DOHH2 (cell line): ENCODE measurements at regions not wholly inside any gene's neighbourhood (a gene's known extent, or its start where the extent isn't known, plus 50 kb on each side); places are given as distances from the start of the nearest gene placed in this dataset.

Experiments
- H3F3A ChIP-seq: fragments of 200-600 bp; sonication (generic), shearing (Covaris generic); 2 replicates; pipeline ENCODE4 v1.6.0; 2016; ENCODE audit warnings: antibody characterized with exemption, mild to moderate bottlenecking; ENCODE audit not compliant: control insufficient read depth, insufficient read depth
- H3K27ac ChIP-seq: fragments of 200-600 bp; sonication (generic); 2 replicates; pipeline ENCODE4 v1.5.1; 2014; ENCODE audit warnings: low read depth, mild to moderate bottlenecking, low read length, moderate library complexity
- H3K27me3 ChIP-seq: fragments of 200-600 bp; sonication (generic); 2 replicates; pipeline ENCODE4 v1.6.1; 2014; ENCODE audit warnings: mild to moderate bottlenecking, low read length, mixed read lengths; ENCODE audit not compliant: control insufficient read depth
- H3K36me3 ChIP-seq: fragments of 200-600 bp; sonication (generic); 2 replicates; pipeline ENCODE4 v1.6.1; 2014; ENCODE audit warnings: mild to moderate bottlenecking, low read length, moderate library complexity, mixed read lengths; ENCODE audit not compliant: control insufficient read depth
- H3K4me1 ChIP-seq: fragments of 200-600 bp; sonication (generic); 2 replicates; pipeline ENCODE4 v1.6.1; 2014; ENCODE audit warnings: mild to moderate bottlenecking, low read length, mixed read lengths; ENCODE audit not compliant: control insufficient read depth
- H3K4me2 ChIP-seq: fragments of 200-600 bp; sonication (generic); 2 replicates; pipeline ENCODE4 v1.6.0; 2014; ENCODE audit warnings: mild to moderate bottlenecking, low read length, moderate library complexity
- H3K4me3 ChIP-seq: fragments of 200-600 bp; sonication (generic); 2 replicates; pipeline ENCODE4 v1.5.1; 2014; ENCODE audit warnings: mild to moderate bottlenecking, low read length, mixed read lengths
- H3K79me2 ChIP-seq: fragments of 200-600 bp; sonication (generic); 2 replicates; pipeline ENCODE4 v1.6.1; 2014; ENCODE audit warnings: mild to moderate bottlenecking, low read length, mixed read lengths; ENCODE audit not compliant: control insufficient read depth
- H3K9me2 ChIP-seq: fragments of 200-600 bp; sonication (generic); replicated peaks from 2 replicates; pipeline ENCODE4 v1.6.1; 2014; ENCODE audit warnings: mild to moderate bottlenecking, low read length, mixed read lengths; ENCODE audit not compliant: control insufficient read depth
- H3K9me3 ChIP-seq: fragments of 200-600 bp; sonication (generic); 2 replicates; pipeline ENCODE4 v1.6.1; 2014; ENCODE audit warnings: antibody characterized with exemption, low read length, mixed read lengths; ENCODE audit not compliant: control insufficient read depth, insufficient read depth
- H4K20me1 ChIP-seq: fragments of 200-600 bp; sonication (generic); 2 replicates; pipeline ENCODE4 v1.6.0; 2014; ENCODE audit warnings: low read depth, mild to moderate bottlenecking, antibody characterized with exemption, low read length, moderate library complexity; ENCODE audit not compliant: control insufficient read depth, insufficient read depth
- EZH2phosphoT487 ChIP-seq: fragments of 200-600 bp; sonication (generic); IDR thresholded peaks from 2 replicates; pipeline ENCODE4 v1.6.1; 2017; ENCODE audit warnings: borderline replicate concordance, mild to moderate bottlenecking, antibody characterized with exemption, low read length, moderate library complexity, mixed read lengths
- TF ChIP-seq, protein P1 (sequence below): fragments of 200-600 bp; sonication (generic); IDR thresholded peaks from one replicate; pipeline ENCODE4 v1.5.1; 2014; ENCODE audit warnings: antibody characterized with exemption, mild to moderate bottlenecking, low read depth, low read length; ENCODE audit not compliant: poor library complexity, severe bottlenecking

DNA sequence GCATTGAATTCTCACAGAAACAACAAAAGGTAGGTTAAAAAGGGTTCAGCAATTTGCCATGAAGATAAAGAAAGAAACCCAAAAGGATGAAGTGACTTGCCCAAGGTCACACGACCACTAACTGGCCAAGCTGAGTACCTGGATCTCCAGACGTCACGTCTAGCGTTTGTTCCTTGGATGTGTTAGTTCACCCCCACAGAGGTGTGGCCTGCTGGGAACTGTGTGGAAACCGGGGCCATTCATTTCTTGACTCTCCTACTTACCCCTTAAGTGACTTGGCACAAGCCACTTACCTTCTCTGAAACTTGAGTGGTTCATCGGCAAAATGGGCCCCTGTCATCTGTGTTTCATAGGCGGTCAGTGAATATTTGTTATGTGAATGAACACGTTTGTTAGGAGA is 244.3 kb upstream of the SLCO3A1 start:
- Histone ChIP-seq H3K79me2 (no peaks in the 10 kb centered on the region), H3K9me2 (no peaks in the 10 kb centered on the region), H3K4me2 (no peak overlapping the region), H3K4me3 (no peak overlapping the region), H3K4me1 (no peaks in the 10 kb centered on the region), H3K27me3 (no peaks in the 10 kb centered on the region), H3K36me3 (no peaks in the 10 kb centered on the region), H3K9me3 (no peaks in the 10 kb centered on the region), H4K20me1 (no peaks in the 10 kb centered on the region), H3K27ac (no peak overlapping the region), H3F3A (no peaks in the 10 kb centered on the region)
- TF ChIP-seq, protein P1, sequence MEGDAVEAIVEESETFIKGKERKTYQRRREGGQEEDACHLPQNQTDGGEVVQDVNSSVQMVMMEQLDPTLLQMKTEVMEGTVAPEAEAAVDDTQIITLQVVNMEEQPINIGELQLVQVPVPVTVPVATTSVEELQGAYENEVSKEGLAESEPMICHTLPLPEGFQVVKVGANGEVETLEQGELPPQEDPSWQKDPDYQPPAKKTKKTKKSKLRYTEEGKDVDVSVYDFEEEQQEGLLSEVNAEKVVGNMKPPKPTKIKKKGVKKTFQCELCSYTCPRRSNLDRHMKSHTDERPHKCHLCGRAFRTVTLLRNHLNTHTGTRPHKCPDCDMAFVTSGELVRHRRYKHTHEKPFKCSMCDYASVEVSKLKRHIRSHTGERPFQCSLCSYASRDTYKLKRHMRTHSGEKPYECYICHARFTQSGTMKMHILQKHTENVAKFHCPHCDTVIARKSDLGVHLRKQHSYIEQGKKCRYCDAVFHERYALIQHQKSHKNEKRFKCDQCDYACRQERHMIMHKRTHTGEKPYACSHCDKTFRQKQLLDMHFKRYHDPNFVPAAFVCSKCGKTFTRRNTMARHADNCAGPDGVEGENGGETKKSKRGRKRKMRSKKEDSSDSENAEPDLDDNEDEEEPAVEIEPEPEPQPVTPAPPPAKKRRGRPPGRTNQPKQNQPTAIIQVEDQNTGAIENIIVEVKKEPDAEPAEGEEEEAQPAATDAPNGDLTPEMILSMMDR: no peak
- no peak for TF ChIP-seq EZH2phosphoT487

DNA sequence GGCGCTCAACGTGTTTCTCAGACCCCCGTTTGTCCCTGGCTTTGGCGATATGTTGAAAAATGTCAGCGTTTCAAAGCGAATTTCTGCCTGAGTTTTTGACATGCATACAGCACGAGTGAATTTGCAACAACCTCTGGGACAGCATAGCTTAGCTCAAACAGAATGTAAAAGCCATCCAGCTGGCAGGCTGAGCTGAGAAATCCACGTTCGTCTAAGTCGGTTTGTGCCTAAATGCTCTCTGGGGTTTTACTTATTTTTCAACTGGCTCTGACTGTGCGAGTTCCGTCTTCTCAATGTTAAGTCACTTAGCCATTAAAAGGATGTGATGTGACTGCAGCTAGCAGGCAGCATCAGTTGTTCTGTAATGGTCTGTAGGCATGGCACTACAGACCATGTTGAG is 243.5 kb upstream of the SLCO3A1 start:
- Histone ChIP-seq H3K9me3 (no peaks in the 10 kb centered on the region), H3K4me1 (no peaks in the 10 kb centered on the region), H3K27ac (no peak overlapping the region), H3F3A (no peaks in the 10 kb centered on the region), H3K36me3 (no peaks in the 10 kb centered on the region), H3K27me3 (no peaks in the 10 kb centered on the region), H3K4me2 (no peak overlapping the region), H3K4me3 (no peak overlapping the region), H4K20me1 (no peaks in the 10 kb centered on the region), H3K9me2 (no peaks in the 10 kb centered on the region), H3K79me2 (no peaks in the 10 kb centered on the region)
- TF ChIP-seq, protein P1: no peak
- no peak for TF ChIP-seq EZH2phosphoT487

- no peaks in the 10 kb centered on the region for H3K79me2 ChIP-seq
- TF ChIP-seq EZH2phosphoT487: no peak
- TF ChIP-seq, protein P1: no peak
- no peaks in the 10 kb centered on the region for H4K20me1 ChIP-seq
- no peaks in the 10 kb centered on the region for H3K27me3 ChIP-seq
- H3K9me2 ChIP-seq: no peaks in the 10 kb centered on the region
- H3K4me1 ChIP-seq: no peaks in the 10 kb centered on the region
- H3K4me2 ChIP-seq: no peak overlapping the region
- H3K4me3 ChIP-seq: no peak overlapping the region
- H3K27ac ChIP-seq: no peak overlapping the region
- H3K9me3 ChIP-seq: no peaks in the 10 kb centered on the region
- H3K36me3 ChIP-seq: no peaks in the 10 kb centered on the region
- H3F3A ChIP-seq: no peaks in the 10 kb centered on the region
Observed at GRCh38 chr15:91611561-91612323, 241.8 kb upstream of the SLCO3A1 start.
